ENCODE measurements at regions not wholly inside any gene's neighbourhood (a gene's known extent, or its start where the extent isn't known, plus 50 kb on each side); places are given as distances from the start of the nearest gene placed in this dataset.

GRCh38 chr1:164347980-164348379 lies 211.0 kb upstream of the PBX1 start:
- H3K9ac ChIP-seq (ENCODE audit: low read length): no peak overlapping the region
- no peaks in the 10 kb centered on the region for H3K36me3 ChIP-seq (ENCODE audit: control insufficient read depth, low read depth, low read length)
- H3K27me3 ChIP-seq (ENCODE audit: control insufficient read depth, insufficient read depth, low read length): no peaks in the 10 kb centered on the region
- H3K4me1 ChIP-seq (ENCODE audit: control insufficient read depth, low read depth, low read length): no peaks in the 10 kb centered on the region
- no peaks in the 10 kb centered on the region for H3K9me3 ChIP-seq (ENCODE audit: control insufficient read depth, low read depth, low read length)
- no peak overlapping the region for H3K4me3 ChIP-seq (ENCODE audit: low read length)
- H3K27ac ChIP-seq (ENCODE audit: low read length): no peak overlapping the region

- H3K27ac ChIP-seq (ENCODE audit: low read length): no peak overlapping the region
- no peaks in the 10 kb centered on the region for H3K36me3 ChIP-seq (ENCODE audit: control insufficient read depth, low read depth, low read length)
- H3K4me3 ChIP-seq (ENCODE audit: low read length): no peak overlapping the region
- H3K27me3 ChIP-seq (ENCODE audit: control insufficient read depth, insufficient read depth, low read length): no peaks in the 10 kb centered on the region
- H3K9me3 ChIP-seq (ENCODE audit: control insufficient read depth, low read depth, low read length): no peaks in the 10 kb centered on the region
- no peaks in the 10 kb centered on the region for H3K4me1 ChIP-seq (ENCODE audit: control insufficient read depth, low read depth, low read length)
- H3K9ac ChIP-seq (ENCODE audit: low read length): no peak overlapping the region
Observed at GRCh38 chr1:164356511-164356910, 202.5 kb upstream of the PBX1 start.

- Histone ChIP-seq H3K4me3 (ENCODE audit: low read length) (no peak overlapping the region), H3K9me3 (ENCODE audit: control insufficient read depth, low read depth, low read length) (no peaks in the 10 kb centered on the region), H3K27me3 (ENCODE audit: control insufficient read depth, insufficient read depth, low read length) (no peaks in the 10 kb centered on the region), H3K27ac (ENCODE audit: low read length) (no peak overlapping the region), H3K9ac (ENCODE audit: low read length) (no peak overlapping the region), H3K4me1 (ENCODE audit: control insufficient read depth, low read depth, low read length) (no peaks in the 10 kb centered on the region), H3K36me3 (ENCODE audit: control insufficient read depth, low read depth, low read length) (no peaks in the 10 kb centered on the region)
Observed at GRCh38 chr1:164360265-164360664, 198.7 kb upstream of the PBX1 start.

- no peaks in the 10 kb centered on the region for H3K9me3 ChIP-seq (ENCODE audit: control insufficient read depth, low read depth, low read length)
- no peaks in the 10 kb centered on the region for H3K4me1 ChIP-seq (ENCODE audit: control insufficient read depth, low read depth, low read length)
- no peaks in the 10 kb centered on the region for H3K27me3 ChIP-seq (ENCODE audit: control insufficient read depth, insufficient read depth, low read length)
- H3K9ac ChIP-seq (ENCODE audit: low read length): no peak overlapping the region
- H3K27ac ChIP-seq (ENCODE audit: low read length): no peak overlapping the region
- no peaks in the 10 kb centered on the region for H3K36me3 ChIP-seq (ENCODE audit: control insufficient read depth, low read depth, low read length)
- no peak overlapping the region for H3K4me3 ChIP-seq (ENCODE audit: low read length)
Observed at GRCh38 chr1:164361927-164362326, 197.1 kb upstream of the PBX1 start.

- H3K9ac ChIP-seq (ENCODE audit: low read length): no peak overlapping the region
- H3K27ac ChIP-seq (ENCODE audit: low read length): no peak overlapping the region
- H3K4me1 ChIP-seq (ENCODE audit: control insufficient read depth, low read depth, low read length): no peaks in the 10 kb centered on the region
- H3K27me3 ChIP-seq (ENCODE audit: control insufficient read depth, insufficient read depth, low read length): no peaks in the 10 kb centered on the region
- no peaks in the 10 kb centered on the region for H3K36me3 ChIP-seq (ENCODE audit: control insufficient read depth, low read depth, low read length)
- no peak overlapping the region for H3K4me3 ChIP-seq (ENCODE audit: low read length)
- no peaks in the 10 kb centered on the region for H3K9me3 ChIP-seq (ENCODE audit: control insufficient read depth, low read depth, low read length)
Observed at GRCh38 chr1:164363980-164364379, 195.0 kb upstream of the PBX1 start.

GRCh38 chr1:164366014-164366413 lies 193.0 kb upstream of the PBX1 start:
- no peaks in the 10 kb centered on the region for H3K9me3 ChIP-seq (ENCODE audit: control insufficient read depth, low read depth, low read length)
- H3K4me1 ChIP-seq (ENCODE audit: control insufficient read depth, low read depth, low read length): no peaks in the 10 kb centered on the region
- H3K27ac ChIP-seq (ENCODE audit: low read length): no peak overlapping the region
- H3K27me3 ChIP-seq (ENCODE audit: control insufficient read depth, insufficient read depth, low read length): no peaks in the 10 kb centered on the region
- no peak overlapping the region for H3K9ac ChIP-seq (ENCODE audit: low read length)
- H3K4me3 ChIP-seq (ENCODE audit: low read length): no peak overlapping the region
- H3K36me3 ChIP-seq (ENCODE audit: control insufficient read depth, low read depth, low read length): no peaks in the 10 kb centered on the region

- H3K36me3 ChIP-seq (ENCODE audit: control insufficient read depth, low read depth, low read length): no peaks in the 10 kb centered on the region
- no peaks in the 10 kb centered on the region for H3K9me3 ChIP-seq (ENCODE audit: control insufficient read depth, low read depth, low read length)
- H3K27ac ChIP-seq (ENCODE audit: low read length): no peak overlapping the region
- H3K27me3 ChIP-seq (ENCODE audit: control insufficient read depth, insufficient read depth, low read length): no peaks in the 10 kb centered on the region
- peaks cover 2% of the 10 kb centered on the region for H3K4me1 ChIP-seq (ENCODE audit: control insufficient read depth, low read depth, low read length)
- H3K4me3 ChIP-seq (ENCODE audit: low read length): no peak overlapping the region
- H3K9ac ChIP-seq (ENCODE audit: low read length): no peak overlapping the region
Observed at GRCh38 chr1:164369698-164370365, 189.2 kb upstream of the PBX1 start.

GRCh38 chr1:164380893-164381292 lies 178.1 kb upstream of the PBX1 start:
- Histone ChIP-seq H3K9ac (ENCODE audit: low read length) (no peak overlapping the region), H3K4me1 (ENCODE audit: control insufficient read depth, low read depth, low read length) (no peaks in the 10 kb centered on the region)

GRCh38 chr1:164382384-164382783 lies 176.6 kb upstream of the PBX1 start:
- H3K4me1 ChIP-seq (ENCODE audit: control insufficient read depth, low read depth, low read length): no peaks in the 10 kb centered on the region
- no peak overlapping the region for H3K9ac ChIP-seq (ENCODE audit: low read length)
- no peaks in the 10 kb centered on the region for H3K27me3 ChIP-seq (ENCODE audit: control insufficient read depth, insufficient read depth, low read length)
- no peak overlapping the region for H3K27ac ChIP-seq (ENCODE audit: low read length)
- H3K9me3 ChIP-seq (ENCODE audit: control insufficient read depth, low read depth, low read length): no peaks in the 10 kb centered on the region
- no peaks in the 10 kb centered on the region for H3K36me3 ChIP-seq (ENCODE audit: control insufficient read depth, low read depth, low read length)
- H3K4me3 ChIP-seq (ENCODE audit: low read length): no peak overlapping the region

More at GRCh38 chr1:164380893-164381292, 178.1 kb upstream of the PBX1 start:
- Histone ChIP-seq H3K4me3 (ENCODE audit: low read length) (no peak overlapping the region), H3K27ac (ENCODE audit: low read length) (no peak overlapping the region), H3K36me3 (ENCODE audit: control insufficient read depth, low read depth, low read length) (no peaks in the 10 kb centered on the region), H3K9me3 (ENCODE audit: control insufficient read depth, low read depth, low read length) (no peaks in the 10 kb centered on the region), H3K27me3 (ENCODE audit: control insufficient read depth, insufficient read depth, low read length) (no peaks in the 10 kb centered on the region)

GRCh38 chr1:164384262-164384661 lies 174.7 kb upstream of the PBX1 start:
- no peak overlapping the region for H3K27ac ChIP-seq (ENCODE audit: low read length)
- H3K9ac ChIP-seq (ENCODE audit: low read length): no peak overlapping the region
- no peaks in the 10 kb centered on the region for H3K36me3 ChIP-seq (ENCODE audit: control insufficient read depth, low read depth, low read length)
- H3K4me1 ChIP-seq (ENCODE audit: control insufficient read depth, low read depth, low read length): no peaks in the 10 kb centered on the region
- no peaks in the 10 kb centered on the region for H3K27me3 ChIP-seq (ENCODE audit: control insufficient read depth, insufficient read depth, low read length)
- H3K9me3 ChIP-seq (ENCODE audit: control insufficient read depth, low read depth, low read length): no peaks in the 10 kb centered on the region
- H3K4me3 ChIP-seq (ENCODE audit: low read length): no peak overlapping the region

GRCh38 chr1:164417016-164417704 lies 141.8 kb upstream of the PBX1 start:
- Histone ChIP-seq H3K36me3 (ENCODE audit: control insufficient read depth, low read depth, low read length) (no peaks in the 10 kb centered on the region), H3K27me3 (ENCODE audit: control insufficient read depth, insufficient read depth, low read length) (no peaks in the 10 kb centered on the region), H3K9me3 (ENCODE audit: control insufficient read depth, low read depth, low read length) (no peaks in the 10 kb centered on the region), H3K4me1 (ENCODE audit: control insufficient read depth, low read depth, low read length) (peaks cover 10% of the 10 kb centered on the region), H3K4me3 (ENCODE audit: low read length) (no peak overlapping the region), H3K27ac (ENCODE audit: low read length) (no peak overlapping the region), H3K9ac (ENCODE audit: low read length) (no peak overlapping the region)

- Histone ChIP-seq H3K27ac (ENCODE audit: low read length) (no peak overlapping the region), H3K9me3 (ENCODE audit: control insufficient read depth, low read depth, low read length) (no peaks in the 10 kb centered on the region), H3K36me3 (ENCODE audit: control insufficient read depth, low read depth, low read length) (no peaks in the 10 kb centered on the region), H3K9ac (ENCODE audit: low read length) (no peak overlapping the region), H3K4me1 (ENCODE audit: control insufficient read depth, low read depth, low read length) (peaks cover 9% of the 10 kb centered on the region), H3K27me3 (ENCODE audit: control insufficient read depth, insufficient read depth, low read length) (no peaks in the 10 kb centered on the region), H3K4me3 (ENCODE audit: low read length) (no peak overlapping the region)
Observed at GRCh38 chr1:164423136-164423535, 135.8 kb upstream of the PBX1 start.

Measured in iPS-18a (cell line).